ENCODE measurements at regions not wholly inside any gene's neighbourhood (a gene's known extent, or its start where the extent isn't known, plus 50 kb on each side); places are given as distances from the start of the nearest gene placed in this dataset.

DNA sequence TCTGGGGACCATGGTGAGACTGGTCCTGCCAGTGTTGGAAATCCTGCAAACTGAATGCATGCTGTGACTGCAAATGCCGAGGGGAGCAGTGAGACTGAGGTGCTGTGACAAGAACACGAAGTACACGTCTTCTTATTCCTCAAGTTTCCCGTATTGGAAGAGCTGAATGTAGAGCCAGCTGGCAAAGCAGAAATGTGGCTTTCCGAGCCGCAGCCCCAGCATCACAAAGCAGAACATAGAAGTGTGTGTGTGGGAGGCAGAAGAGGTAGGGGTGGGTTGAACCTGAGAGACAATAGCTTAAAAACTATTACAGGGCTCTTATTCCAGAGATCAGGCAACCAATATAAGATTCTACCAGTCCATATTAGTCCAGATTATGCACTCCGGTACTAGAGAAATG, 98.8 kb downstream of the CARTPT start:
- TF ChIP-seq, protein P1, sequence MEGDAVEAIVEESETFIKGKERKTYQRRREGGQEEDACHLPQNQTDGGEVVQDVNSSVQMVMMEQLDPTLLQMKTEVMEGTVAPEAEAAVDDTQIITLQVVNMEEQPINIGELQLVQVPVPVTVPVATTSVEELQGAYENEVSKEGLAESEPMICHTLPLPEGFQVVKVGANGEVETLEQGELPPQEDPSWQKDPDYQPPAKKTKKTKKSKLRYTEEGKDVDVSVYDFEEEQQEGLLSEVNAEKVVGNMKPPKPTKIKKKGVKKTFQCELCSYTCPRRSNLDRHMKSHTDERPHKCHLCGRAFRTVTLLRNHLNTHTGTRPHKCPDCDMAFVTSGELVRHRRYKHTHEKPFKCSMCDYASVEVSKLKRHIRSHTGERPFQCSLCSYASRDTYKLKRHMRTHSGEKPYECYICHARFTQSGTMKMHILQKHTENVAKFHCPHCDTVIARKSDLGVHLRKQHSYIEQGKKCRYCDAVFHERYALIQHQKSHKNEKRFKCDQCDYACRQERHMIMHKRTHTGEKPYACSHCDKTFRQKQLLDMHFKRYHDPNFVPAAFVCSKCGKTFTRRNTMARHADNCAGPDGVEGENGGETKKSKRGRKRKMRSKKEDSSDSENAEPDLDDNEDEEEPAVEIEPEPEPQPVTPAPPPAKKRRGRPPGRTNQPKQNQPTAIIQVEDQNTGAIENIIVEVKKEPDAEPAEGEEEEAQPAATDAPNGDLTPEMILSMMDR (IDR thresholded peaks at IDR 0.05) = no peak
- TF ChIP-seq ZFX (IDR thresholded peaks at IDR 0.05; ENCODE audit: borderline replicate concordance) = no peak

Data from 22Rv1 (cell line).